ENCODE measurements at regions not wholly inside any gene's neighbourhood (a gene's known extent, or its start where the extent isn't known, plus 50 kb on each side); places are given as distances from the start of the nearest gene placed in this dataset.

GRCh38 chr2:11891028-11891427 is 144.6 kb downstream of the LPIN1 start:
- TF ChIP-seq, protein P1, sequence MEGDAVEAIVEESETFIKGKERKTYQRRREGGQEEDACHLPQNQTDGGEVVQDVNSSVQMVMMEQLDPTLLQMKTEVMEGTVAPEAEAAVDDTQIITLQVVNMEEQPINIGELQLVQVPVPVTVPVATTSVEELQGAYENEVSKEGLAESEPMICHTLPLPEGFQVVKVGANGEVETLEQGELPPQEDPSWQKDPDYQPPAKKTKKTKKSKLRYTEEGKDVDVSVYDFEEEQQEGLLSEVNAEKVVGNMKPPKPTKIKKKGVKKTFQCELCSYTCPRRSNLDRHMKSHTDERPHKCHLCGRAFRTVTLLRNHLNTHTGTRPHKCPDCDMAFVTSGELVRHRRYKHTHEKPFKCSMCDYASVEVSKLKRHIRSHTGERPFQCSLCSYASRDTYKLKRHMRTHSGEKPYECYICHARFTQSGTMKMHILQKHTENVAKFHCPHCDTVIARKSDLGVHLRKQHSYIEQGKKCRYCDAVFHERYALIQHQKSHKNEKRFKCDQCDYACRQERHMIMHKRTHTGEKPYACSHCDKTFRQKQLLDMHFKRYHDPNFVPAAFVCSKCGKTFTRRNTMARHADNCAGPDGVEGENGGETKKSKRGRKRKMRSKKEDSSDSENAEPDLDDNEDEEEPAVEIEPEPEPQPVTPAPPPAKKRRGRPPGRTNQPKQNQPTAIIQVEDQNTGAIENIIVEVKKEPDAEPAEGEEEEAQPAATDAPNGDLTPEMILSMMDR (IDR thresholded peaks at IDR 0.05): no peak
- TF ChIP-seq EZH2 (IDR thresholded peaks at IDR 0.05): no peak
